ENCODE measurements at regions not wholly inside any gene's neighbourhood (a gene's known extent, or its start where the extent isn't known, plus 50 kb on each side); places are given as distances from the start of the nearest gene placed in this dataset.
A peak's percentile ranks its signal among the peaks of the same experiment; 100 is the strongest.

DNA sequence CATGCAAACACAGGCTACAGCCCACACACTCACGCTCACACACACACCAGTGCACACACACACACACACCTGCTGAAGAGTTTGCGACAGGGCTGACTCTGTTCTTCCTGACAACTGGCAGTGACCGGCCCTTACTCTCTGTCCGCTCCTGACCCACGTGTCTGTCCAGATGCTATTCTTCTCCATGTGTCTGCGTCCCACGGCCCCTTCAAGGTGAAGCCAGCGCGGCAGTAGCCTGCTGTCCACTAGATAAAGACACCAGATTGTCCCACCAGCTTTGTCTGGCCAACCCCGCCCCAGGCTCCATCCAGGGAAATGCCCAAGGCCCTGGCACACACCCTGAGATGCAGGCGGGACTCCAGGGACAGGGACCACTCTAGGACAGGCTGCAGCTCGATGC, 713.9 kb downstream of the BRD1 start:
- no peaks in the 10 kb centered on the region for H3K36me3 ChIP-seq
- H3K4me1 ChIP-seq, result no peaks in the 10 kb centered on the region; a peak in 1 of 20 replicates
- no peak overlapping the region for H3K27ac ChIP-seq
- H3K4me2 ChIP-seq, result no peak overlapping the region
- H3K4me3 ChIP-seq, result no peak overlapping the region
- peaks cover 0 to 8% (median 0%) of the 10 kb centered on the region in 11 experiments; a peak in 3 of 22 replicates for H3K9me3 ChIP-seq (replicated peaks in 1 of 11)
- peaks cover 0 to 3% (median 0%) of the 10 kb centered on the region in 11 experiments; a peak in 3 of 22 replicates for H4K20me1 ChIP-seq
- TF ChIP-seq Cebpa-rat (IDR thresholded peaks at IDR 0.05), result no peak
- no peak overlapping the region for H3K9ac ChIP-seq
- no peaks in the 10 kb centered on the region for H3K27me3 ChIP-seq

GRCh38 chr22:49112661-49113626, 714.7 kb downstream of the BRD1 start:
- Histone ChIP-seq H3K9me3 (replicated peaks in 1 of 11) (peaks cover 0 to under 1% (median 0%) of the 10 kb centered on the region in 11 experiments; a peak in 1 of 22 replicates), H3K27ac (no peak overlapping the region), H3K36me3 (no peaks in the 10 kb centered on the region), H3K9ac (no peak overlapping the region), H4K20me1 (peaks cover 0 to 6% (median 0%) of the 10 kb centered on the region in 11 experiments; a peak in 4 of 22 replicates), H3K4me2 (no peak overlapping the region), H3K4me3 (no peak overlapping the region), H3K27me3 (no peaks in the 10 kb centered on the region), H3K4me1 (no peaks in the 10 kb centered on the region)
- TF ChIP-seq Cebpa-rat (IDR thresholded peaks at IDR 0.05), result no peak

GRCh38 chr22:49112176-49112575, 715.5 kb downstream of the BRD1 start:
- H3K36me3 ChIP-seq, result no peaks in the 10 kb centered on the region
- no peak overlapping the region for H3K4me3 ChIP-seq
- no peak overlapping the region for H3K27ac ChIP-seq
- no peaks in the 10 kb centered on the region for H3K4me1 ChIP-seq
- no peaks in the 10 kb centered on the region for H3K27me3 ChIP-seq
- no peaks in the 10 kb centered on the region for H3K9me3 ChIP-seq (replicated peaks in 1 of 11)
- peaks cover 0 to 6% (median 0%) of the 10 kb centered on the region in 11 experiments; a peak in 4 of 22 replicates for H4K20me1 ChIP-seq
- TF ChIP-seq Cebpa-rat (IDR thresholded peaks at IDR 0.05), result no peak
- H3K9ac ChIP-seq, result no peak overlapping the region
- no peak overlapping the region for H3K4me2 ChIP-seq

GRCh38 chr22:49111085-49111484, 716.6 kb downstream of the BRD1 start:
- Histone ChIP-seq H3K27ac (no peak overlapping the region), H3K4me2 (no peak overlapping the region), H3K4me1 (peaks cover 0 to 5% (median 0%) of the 10 kb centered on the region in 10 experiments; a peak in 2 of 20 replicates), H3K27me3 (no peaks in the 10 kb centered on the region), H3K9me3 (replicated peaks in 1 of 11) (no peaks in the 10 kb centered on the region), H3K9ac (no peak overlapping the region), H4K20me1 (peaks cover 0 to 6% (median 0%) of the 10 kb centered on the region in 11 experiments; a peak in 5 of 22 replicates), H3K4me3 (no peak overlapping the region), H3K36me3 (no peaks in the 10 kb centered on the region)
- TF ChIP-seq Cebpa-rat (IDR thresholded peaks at IDR 0.05), result no peak

DNA sequence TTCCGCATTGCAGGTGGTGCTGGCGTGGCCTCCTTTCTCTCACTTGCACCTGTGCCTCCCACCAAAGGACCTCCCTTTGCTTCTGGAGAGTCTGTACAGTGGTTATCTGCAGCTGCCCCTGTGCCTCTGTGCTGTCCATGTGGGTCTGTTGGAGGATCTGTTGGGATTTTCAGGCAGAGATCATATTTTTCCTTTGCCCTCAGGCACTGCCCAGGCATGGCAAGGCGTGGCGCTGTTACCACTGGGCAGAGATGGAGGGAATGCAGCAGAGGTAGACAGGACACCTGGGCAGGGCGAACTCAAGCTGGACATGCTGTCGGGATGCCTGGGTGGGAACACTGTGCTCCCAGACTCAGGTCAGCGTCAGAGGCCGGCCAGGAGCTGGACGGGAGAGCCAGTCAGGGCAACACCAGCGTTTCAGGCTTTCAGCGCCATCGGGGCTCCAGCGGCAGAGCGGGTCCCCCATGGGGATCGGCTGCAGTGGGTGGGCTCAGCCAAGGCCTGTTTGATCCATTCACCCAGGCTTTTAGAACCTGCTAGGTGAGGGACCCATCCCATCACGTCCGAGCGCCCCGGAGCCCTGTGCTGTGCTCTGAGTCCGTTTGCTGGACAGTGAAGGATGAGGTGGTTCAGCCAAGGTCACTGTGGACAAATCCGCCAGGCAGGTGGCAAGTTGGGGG, 718.9 kb downstream of the BRD1 start:
- Histone ChIP-seq H3K4me2 (no peak overlapping the region), H3K4me1 (peaks cover 0 to 5% (median 0%) of the 10 kb centered on the region in 10 experiments; a peak in 2 of 20 replicates), H4K20me1 (peaks cover 0 to 9% (median 0%) of the 10 kb centered on the region in 11 experiments; a peak in 5 of 22 replicates), H3K27me3 (no peaks in the 10 kb centered on the region), H3K36me3 (no peaks in the 10 kb centered on the region), H3K27ac (no peak overlapping the region), H3K9me3 (replicated peaks in 1 of 11) (no peaks in the 10 kb centered on the region), H3K4me3 (no peak overlapping the region), H3K9ac (no peak overlapping the region)
- TF ChIP-seq Cebpa-rat (IDR thresholded peaks at IDR 0.05), result no peak

DNA sequence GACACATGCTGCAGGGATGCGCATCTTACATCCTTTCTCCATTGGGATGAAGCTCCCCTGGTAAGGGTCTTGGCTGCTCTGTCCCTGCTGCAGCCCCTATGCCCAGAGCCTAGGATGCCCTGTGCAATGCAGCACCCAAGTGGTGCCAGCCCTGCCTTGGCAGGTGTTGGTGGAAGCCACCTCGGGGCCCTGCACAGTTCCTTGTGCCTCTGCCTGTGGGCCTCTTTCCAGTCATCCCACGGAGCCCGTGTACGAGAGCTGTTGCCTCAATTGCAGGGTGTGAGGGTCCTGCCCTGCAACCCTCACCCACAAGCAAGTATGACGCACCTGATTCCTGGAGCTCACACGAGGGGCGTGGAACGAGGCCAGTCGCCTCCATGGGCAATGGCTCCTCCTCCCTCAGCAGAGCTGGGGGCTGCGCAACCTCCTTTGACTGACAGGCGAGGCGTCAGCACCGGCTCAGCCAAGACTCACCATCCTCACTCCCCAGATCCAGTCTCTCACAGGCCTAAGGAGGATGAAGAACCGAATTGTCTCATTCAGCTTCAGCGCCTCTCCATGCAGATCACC, 719.6 kb downstream of the BRD1 start:
- no peak for TF ChIP-seq Cebpa-rat (IDR thresholded peaks at IDR 0.05)
- Histone ChIP-seq H4K20me1 (peaks cover 0 to 9% (median 0%) of the 10 kb centered on the region in 11 experiments; a peak in 4 of 22 replicates), H3K4me1 (peaks cover 0 to 5% (median 0%) of the 10 kb centered on the region in 10 experiments; a peak in 2 of 20 replicates), H3K4me2 (no peak overlapping the region), H3K27me3 (no peaks in the 10 kb centered on the region), H3K4me3 (no peak overlapping the region), H3K9ac (no peak overlapping the region), H3K27ac (no peak overlapping the region), H3K9me3 (replicated peaks in 1 of 11) (no peaks in the 10 kb centered on the region), H3K36me3 (no peaks in the 10 kb centered on the region)

GRCh38 chr22:49107561-49107960, 720.1 kb downstream of the BRD1 start:
- Histone ChIP-seq H3K27ac (no peak overlapping the region), H3K4me3 (no peak overlapping the region), H3K4me1 (peaks cover 0 to 8% (median under 1%) of the 10 kb centered on the region in 10 experiments; a peak in 7 of 20 replicates), H4K20me1 (peaks cover 0 to 9% (median 0%) of the 10 kb centered on the region in 11 experiments; a peak in 3 of 22 replicates), H3K36me3 (no peaks in the 10 kb centered on the region), H3K9ac (no peak overlapping the region), H3K4me2 (no peak overlapping the region), H3K27me3 (no peaks in the 10 kb centered on the region), H3K9me3 (replicated peaks in 1 of 11) (no peaks in the 10 kb centered on the region)
- no peak for TF ChIP-seq Cebpa-rat (IDR thresholded peaks at IDR 0.05)

- Histone ChIP-seq H3K9me3 (replicated peaks in 1 of 11) (no peaks in the 10 kb centered on the region), H3K36me3 (no peaks in the 10 kb centered on the region), H3K27ac (no peak overlapping the region), H4K20me1 (peaks cover 0 to 9% (median 0%) of the 10 kb centered on the region in 11 experiments; a peak in 4 of 22 replicates), H3K4me2 (peak overlapping the region in 1 of 11 experiments; percentile 34; a peak in 2 of 22 replicates), H3K4me1 (peaks cover 0 to 16% (median 8%) of the 10 kb centered on the region in 10 experiments; a peak in 8 of 20 replicates), H3K4me3 (no peak overlapping the region), H3K9ac (no peak overlapping the region), H3K27me3 (0 out of 22 replicates have a peak, but pooled peaks cover 0 to 3% (median 0%) of the 10 kb centered on the region in 11 experiments)
- no peak for TF ChIP-seq Cebpa-rat (IDR thresholded peaks at IDR 0.05)
Measured at GRCh38 chr22:49106842-49107152, 720.9 kb downstream of the BRD1 start.
